Caco-2 (cell line): ENCODE measurements at regions not wholly inside any gene's neighbourhood (a gene's known extent, or its start where the extent isn't known, plus 50 kb on each side); places are given as distances from the start of the nearest gene placed in this dataset.

ENCODE experiments used
- BruUV-seq: library from RNA; stranded (reverse); fragments of 400-500 nt; replicated peaks from 2 replicates; lab custom pipeline; 2021; lab: Mats Ljungman, UMichigan
- CTCF ChIA-PET: fragments of 300-600 bp; sonication (Branson Sonifier 250); formaldehyde crosslinking; loops from one replicate; lab custom pipeline; 2022; ENCODE audit warnings: antibody characterized with exemption; lab: Charles Lee
- POLR2A ChIA-PET: fragments of 300-600 bp; sonication (Branson Sonifier 250); formaldehyde crosslinking; loops from one replicate; lab custom pipeline; 2022; ENCODE audit warnings: antibody characterized with exemption; lab: Charles Lee
- DNase-seq, 2 experiments: peaks; one replicate each; pipeline versions ENCODE4 v3.0.0 to v3.0.0-alpha.2; 2020 to 2022
- H3K27me3 ChIP-seq: replicated peaks from 2 replicates; pipeline ENCODE4 v1.6.0; 2011; ENCODE audit warnings: low read length; ENCODE audit not compliant: control insufficient read depth, insufficient read depth
- H3K36me3 ChIP-seq: 2 replicates; pipeline ENCODE4 v1.5.1; 2011; ENCODE audit warnings: low read length; ENCODE audit not compliant: control insufficient read depth, insufficient read depth
- H3K4me1 ChIP-seq: fragments of 250-450 bp; sonication (Bioruptor Pico); 2 replicates; pipeline ENCODE4 v1.5.1; 2020; ENCODE audit warnings: mild to moderate bottlenecking
- H3K4me3 ChIP-seq: 2 replicates; pipeline ENCODE4 v1.5.1; 2011; ENCODE audit warnings: low read depth, mild to moderate bottlenecking, control low read depth, low read length
- H3K9me3 ChIP-seq: fragments of 250-450 bp; sonication (Bioruptor Pico); 2 replicates; pipeline ENCODE4 v1.5.1; 2020; ENCODE audit warnings: mild to moderate bottlenecking, moderate library complexity
- H3K27ac Mint-ChIP-seq: one replicate; pipeline ENCODE4 v1.8.0; 2022; ENCODE audit warnings: mixed read lengths; ENCODE audit not compliant: unreplicated experiment
- H3K27me3 Mint-ChIP-seq: one replicate; pipeline ENCODE4 v1.8.0; 2022; ENCODE audit warnings: mixed read lengths; ENCODE audit not compliant: insufficient read depth, unreplicated experiment
- H3K36me3 Mint-ChIP-seq: one replicate; pipeline ENCODE4 v1.8.0; 2022; ENCODE audit warnings: mild to moderate bottlenecking, mixed read lengths; ENCODE audit not compliant: insufficient read depth, unreplicated experiment
- H3K4me1 Mint-ChIP-seq: one replicate; pipeline ENCODE4 v1.8.0; 2022; ENCODE audit warnings: low read depth, mixed read lengths; ENCODE audit not compliant: unreplicated experiment
- H3K4me3 Mint-ChIP-seq: one replicate; pipeline ENCODE4 v1.8.0; 2022; ENCODE audit warnings: mild to moderate bottlenecking, moderate library complexity, mixed read lengths; ENCODE audit not compliant: unreplicated experiment
- H3K9me3 Mint-ChIP-seq: one replicate; pipeline ENCODE4 v1.8.0; 2022; ENCODE audit warnings: mixed read lengths; ENCODE audit not compliant: unreplicated experiment
- CTCF ChIP-seq, 2 experiments: fragments of 200-600 bp in 1 of 2; IDR thresholded peaks; 1 replicate in 1 of 2; 2 replicates in 1 of 2; pipeline versions ENCODE4 v1.5.1 to v1.8.0; 2011 to 2022; ENCODE audit warnings: antibody characterized with exemption in 1 of 2, control low read depth in 1 of 2, inconsistent platforms in 1 of 2, low read depth in 1 of 2, low read length in 1 of 2, mild to moderate bottlenecking in 1 of 2, moderate library complexity in 1 of 2; ENCODE audit not compliant: insufficient read depth in 1 of 2, severe bottlenecking in 1 of 2, unreplicated experiment in 1 of 2
- intact Hi-C: fragments of 100-400 bp; cut with micrococcal nuclease; formaldehyde crosslinking; loops from one replicate; pipeline ENCODE4 v1.10.0; 2022; ENCODE audit not compliant: unreplicated experiment

- H3K9me3 Mint-ChIP-seq: peaks cover 7% of the 10 kb centered on the region
- intact Hi-C loops: no loop called here
- H3K36me3 ChIP-seq: no peaks in the 10 kb centered on the region
- no TSS peak for BruUV-seq
- H3K4me3 ChIP-seq: no peak overlapping the region
- CTCF ChIA-PET: no interaction called here
- no peak for DNase-seq
- H3K27me3 ChIP-seq: no peaks in the 10 kb centered on the region
- H3K4me1 Mint-ChIP-seq: peaks cover 6% of the 10 kb centered on the region
- POLR2A ChIA-PET: no interaction called here
- no peak overlapping the region for H3K27ac Mint-ChIP-seq
- H3K9me3 ChIP-seq: no peaks in the 10 kb centered on the region
- no peak overlapping the region for H3K4me3 Mint-ChIP-seq
- no peak for TF ChIP-seq CTCF (IDR thresholded peaks at IDR 0.05; ENCODE audit: insufficient read depth in 1 of 2, low read depth in 1 of 2, low read length in 1 of 2, severe bottlenecking in 1 of 2, unreplicated experiment in 1 of 2)
- H3K27me3 Mint-ChIP-seq: no peaks in the 10 kb centered on the region
- 0 out of 2 replicates have a peak, but pooled peaks cover 6% of the 10 kb centered on the region for H3K4me1 ChIP-seq
- no peaks in the 10 kb centered on the region for H3K36me3 Mint-ChIP-seq
Measured at GRCh38 chr4:25559508-25559907, 96.1 kb upstream of the SLC34A2 start.

- Histone ChIP-seq H3K27me3 (no peaks in the 10 kb centered on the region), H3K4me1 (0 out of 2 replicates have a peak, but pooled peaks cover 6% of the 10 kb centered on the region), H3K9me3 (no peaks in the 10 kb centered on the region), H3K4me3 (no peak overlapping the region), H3K36me3 (no peaks in the 10 kb centered on the region)
- no TSS peak for BruUV-seq
- Mint-ChIP-seq H3K27ac (no peak overlapping the region), H3K9me3 (peaks cover 8% of the 10 kb centered on the region), H3K36me3 (no peaks in the 10 kb centered on the region), H3K4me3 (no peak overlapping the region), H3K27me3 (no peaks in the 10 kb centered on the region), H3K4me1 (peaks cover 6% of the 10 kb centered on the region)
- ChIA-PET CTCF (no interaction called here), POLR2A (no interaction called here)
- TF ChIP-seq CTCF (IDR thresholded peaks at IDR 0.05; ENCODE audit: insufficient read depth in 1 of 2, low read depth in 1 of 2, low read length in 1 of 2, severe bottlenecking in 1 of 2, unreplicated experiment in 1 of 2): no peak
- DNase-seq: no peak
- intact Hi-C loops: no loop called here
Measured at GRCh38 chr4:25560605-25561004, 95.0 kb upstream of the SLC34A2 start.

- Histone ChIP-seq H3K9me3 (no peaks in the 10 kb centered on the region), H3K36me3 (no peaks in the 10 kb centered on the region), H3K4me1 (0 out of 2 replicates have a peak, but pooled peaks cover 6% of the 10 kb centered on the region), H3K4me3 (no peak overlapping the region), H3K27me3 (no peaks in the 10 kb centered on the region)
- no peak for TF ChIP-seq CTCF (IDR thresholded peaks at IDR 0.05; ENCODE audit: insufficient read depth in 1 of 2, low read depth in 1 of 2, low read length in 1 of 2, severe bottlenecking in 1 of 2, unreplicated experiment in 1 of 2)
- intact Hi-C loops: no loop called here
- H3K36me3 Mint-ChIP-seq: no peaks in the 10 kb centered on the region
- H3K27ac Mint-ChIP-seq: peak overlapping the region; percentile 22
- H3K9me3 Mint-ChIP-seq: peaks cover 8% of the 10 kb centered on the region
- no TSS peak for BruUV-seq
- POLR2A ChIA-PET: no interaction called here
- peaks cover 6% of the 10 kb centered on the region for H3K4me1 Mint-ChIP-seq
- H3K4me3 Mint-ChIP-seq: no peak overlapping the region
- CTCF ChIA-PET: no interaction called here
- peak in 1 of 2 experiments; percentile 53 for DNase-seq
- H3K27me3 Mint-ChIP-seq: no peaks in the 10 kb centered on the region
Measured at GRCh38 chr4:25563071-25563564, 92.5 kb upstream of the SLC34A2 start.
